HK-2 (cell line): ENCODE measurements at regions not wholly inside any gene's neighbourhood (a gene's known extent, or its start where the extent isn't known, plus 50 kb on each side); places are given as distances from the start of the nearest gene placed in this dataset.

Experiments
- DNase-seq: peaks from one replicate; pipeline ENCODE4 v3.0.0-alpha.2; 2018; ENCODE audit not compliant: unreplicated experiment

DNA sequence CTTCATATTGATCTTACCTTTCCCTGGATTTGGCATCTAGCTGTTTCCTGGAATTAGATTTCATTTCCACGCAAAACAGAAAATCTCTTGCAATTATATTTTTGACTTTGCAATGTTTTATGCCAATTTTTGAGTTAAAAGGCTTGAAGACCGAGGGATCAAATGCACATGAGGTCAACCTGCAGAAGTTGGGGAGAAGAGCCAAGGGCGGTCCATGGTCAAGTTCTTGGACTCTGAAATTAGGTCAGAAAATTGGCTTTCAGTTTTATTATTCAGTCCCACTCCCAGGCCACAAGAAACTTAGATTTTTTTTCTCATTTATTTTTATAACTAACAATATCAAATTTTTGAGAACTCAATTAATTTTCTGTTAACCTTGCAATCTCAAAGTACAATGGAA, 499.1 kb upstream of the USP24 start:
- no peak for DNase-seq

DNA sequence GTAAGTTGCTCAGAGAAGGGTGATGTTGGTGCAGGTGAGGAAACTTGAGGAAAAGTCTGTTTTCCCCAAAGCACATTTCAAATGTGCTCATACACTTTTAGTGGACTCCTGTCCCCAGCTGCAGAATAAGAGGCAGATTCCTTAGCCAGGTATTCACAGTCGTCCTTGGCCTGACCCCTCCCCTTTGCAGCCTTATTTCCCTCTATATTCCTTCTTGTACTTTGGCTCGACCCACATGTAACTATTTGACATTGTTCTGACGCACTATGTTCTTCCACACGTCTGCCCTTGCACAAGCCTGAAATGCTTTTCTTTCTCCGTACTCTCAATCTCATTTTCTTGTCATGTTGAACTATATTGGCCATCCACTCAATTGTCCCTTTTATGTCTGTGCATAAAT, 498.4 kb upstream of the USP24 start:
- no peak for DNase-seq

DNA sequence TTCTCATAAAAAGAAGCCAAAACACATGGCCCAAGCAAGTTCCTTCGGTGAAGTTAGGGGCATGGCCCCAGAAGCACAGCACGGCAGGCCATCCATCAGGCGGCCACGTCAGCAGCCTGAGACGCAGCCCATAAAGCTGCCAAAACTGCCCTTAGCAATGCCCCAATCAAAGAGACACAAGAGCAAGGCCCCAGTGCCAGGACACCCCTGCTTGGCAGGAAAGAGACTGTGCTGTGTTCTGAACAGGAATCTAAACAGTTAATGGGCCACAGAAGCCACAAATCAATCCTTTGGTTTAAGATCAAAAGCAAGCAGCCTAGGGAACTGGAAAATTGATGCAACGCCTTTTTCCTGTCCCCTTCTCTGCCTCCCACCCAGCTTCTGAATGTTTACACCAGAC, 497.0 kb upstream of the USP24 start:
- no peak for DNase-seq

DNA sequence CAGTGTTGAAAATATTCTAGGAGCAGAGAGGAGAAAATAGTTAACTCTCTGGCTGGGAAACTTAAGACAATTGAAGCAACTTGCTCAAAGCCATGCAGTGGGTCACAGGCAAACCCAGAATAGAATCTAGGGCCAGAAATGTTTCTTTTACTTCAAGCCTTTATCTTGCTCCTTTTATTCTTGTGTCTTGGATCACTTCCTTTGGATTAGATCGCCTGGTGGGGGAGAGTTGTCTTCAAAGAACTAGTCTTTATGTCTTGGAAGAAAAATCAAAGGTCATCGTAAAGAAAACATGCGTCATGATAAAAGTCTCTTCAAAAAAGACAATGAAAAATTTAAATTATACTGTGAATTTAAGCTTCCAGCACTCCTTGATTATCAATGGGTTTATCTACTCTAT, 493.6 kb upstream of the USP24 start:
- DNase-seq = no peak

DNA sequence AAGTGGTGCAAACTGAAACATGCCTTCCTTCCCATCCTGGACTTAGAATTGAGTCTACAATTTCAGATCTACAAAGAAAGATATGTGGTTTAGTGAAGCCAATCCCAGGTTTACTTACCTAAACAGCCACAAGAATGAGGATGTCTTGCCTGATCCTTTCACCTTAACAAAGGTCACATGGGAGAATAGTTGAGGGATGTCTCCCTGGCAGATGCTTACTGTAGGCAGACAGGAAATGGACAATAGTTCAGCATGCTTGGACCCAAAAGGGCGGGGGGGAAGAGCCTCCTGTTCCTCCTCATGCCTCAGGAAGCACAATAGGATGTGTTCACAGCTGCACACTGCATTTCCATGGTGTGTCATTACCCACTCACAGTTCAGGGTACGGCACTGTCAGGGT, 492.7 kb upstream of the USP24 start:
- no peak for DNase-seq

DNA sequence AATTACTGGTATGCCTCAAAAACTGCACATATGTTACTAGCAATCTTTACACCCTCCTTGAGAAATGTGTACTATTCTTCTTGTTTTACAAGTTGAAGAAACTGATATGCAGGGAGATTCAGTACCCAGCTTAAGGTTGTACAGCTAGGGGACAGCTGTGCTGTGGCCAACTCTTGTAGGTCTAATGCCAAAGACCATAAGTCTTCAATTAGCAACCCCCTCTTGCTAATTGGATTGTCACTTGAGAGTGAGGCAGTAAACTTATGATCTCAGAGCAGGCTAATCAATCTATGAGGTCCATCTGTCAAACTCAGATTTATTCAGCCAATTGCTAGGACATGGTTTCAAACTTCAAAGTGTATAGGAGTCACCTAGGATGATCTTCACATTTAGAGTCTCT, 492.0 kb upstream of the USP24 start:
- DNase-seq = no peak

DNA sequence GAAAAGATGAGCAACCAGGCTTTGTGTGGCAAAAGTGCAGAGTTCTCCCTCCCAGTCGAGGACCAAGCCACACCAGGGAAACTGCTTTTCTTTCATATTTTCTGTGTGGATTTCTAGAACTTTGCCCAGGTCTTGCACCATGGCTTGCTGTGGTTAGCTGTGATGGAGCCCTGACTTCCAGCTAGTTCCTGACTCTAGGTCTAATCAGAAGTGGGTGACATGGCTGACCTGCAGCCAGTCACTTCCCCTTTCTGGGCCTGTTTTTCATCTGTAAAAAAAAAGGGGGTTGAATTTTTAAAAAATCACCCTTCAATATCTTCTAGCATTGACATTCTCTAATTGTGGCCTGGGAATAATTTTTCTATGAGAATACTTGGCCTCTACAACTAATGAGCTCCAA, 491.2 kb upstream of the USP24 start:
- DNase-seq = no peak

DNA sequence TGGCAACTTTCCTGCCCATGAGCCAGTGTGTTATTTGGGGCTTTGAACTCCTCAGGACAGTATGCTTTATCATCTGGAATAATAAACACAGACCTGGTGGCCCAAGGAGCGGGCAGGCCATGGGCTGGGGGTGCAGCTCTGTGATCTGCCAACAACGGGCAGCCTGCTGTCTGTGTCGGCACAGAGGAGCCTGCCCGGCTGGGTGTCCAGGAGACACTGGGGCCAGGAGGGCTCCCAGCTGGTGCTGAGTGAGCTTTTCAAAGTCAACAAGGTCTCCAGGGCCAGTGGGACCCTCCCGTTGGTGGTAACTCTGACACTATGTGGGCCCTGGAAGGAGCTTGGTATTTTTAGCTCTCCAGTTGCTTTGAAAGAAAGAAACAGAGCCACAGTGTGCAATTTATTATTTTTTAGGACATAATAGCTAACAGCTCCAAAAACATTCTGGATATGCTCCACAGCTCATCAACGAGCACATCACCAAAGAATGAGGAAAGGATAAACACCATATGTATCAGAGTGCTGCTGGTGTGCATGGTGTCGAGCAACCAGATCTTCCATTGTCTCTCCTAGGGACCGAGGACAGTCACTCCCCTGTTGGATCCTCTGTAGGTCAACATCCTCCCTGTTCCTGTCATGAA, 488.7 kb upstream of the USP24 start:
- DNase-seq = no peak

DNA sequence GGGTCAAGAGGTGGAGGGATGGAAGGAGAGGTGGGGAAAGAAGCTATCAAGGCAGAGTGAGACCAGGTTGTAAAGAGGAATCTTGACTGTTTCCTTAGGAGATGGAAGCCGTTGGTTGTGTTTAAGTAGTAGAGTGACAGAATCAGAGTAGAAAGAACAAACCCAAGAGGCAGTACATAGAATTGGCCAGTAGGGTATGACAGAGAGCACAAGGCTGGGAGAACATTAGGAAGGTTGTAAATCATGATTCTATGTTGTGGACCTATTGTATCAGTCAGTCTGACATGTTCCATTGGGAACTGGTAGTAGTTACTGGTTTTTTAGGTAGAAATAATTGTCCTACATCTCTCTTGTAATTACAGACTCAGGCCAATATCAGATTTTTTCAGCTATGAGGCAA, 486.9 kb upstream of the USP24 start:
- no peak for DNase-seq

DNA sequence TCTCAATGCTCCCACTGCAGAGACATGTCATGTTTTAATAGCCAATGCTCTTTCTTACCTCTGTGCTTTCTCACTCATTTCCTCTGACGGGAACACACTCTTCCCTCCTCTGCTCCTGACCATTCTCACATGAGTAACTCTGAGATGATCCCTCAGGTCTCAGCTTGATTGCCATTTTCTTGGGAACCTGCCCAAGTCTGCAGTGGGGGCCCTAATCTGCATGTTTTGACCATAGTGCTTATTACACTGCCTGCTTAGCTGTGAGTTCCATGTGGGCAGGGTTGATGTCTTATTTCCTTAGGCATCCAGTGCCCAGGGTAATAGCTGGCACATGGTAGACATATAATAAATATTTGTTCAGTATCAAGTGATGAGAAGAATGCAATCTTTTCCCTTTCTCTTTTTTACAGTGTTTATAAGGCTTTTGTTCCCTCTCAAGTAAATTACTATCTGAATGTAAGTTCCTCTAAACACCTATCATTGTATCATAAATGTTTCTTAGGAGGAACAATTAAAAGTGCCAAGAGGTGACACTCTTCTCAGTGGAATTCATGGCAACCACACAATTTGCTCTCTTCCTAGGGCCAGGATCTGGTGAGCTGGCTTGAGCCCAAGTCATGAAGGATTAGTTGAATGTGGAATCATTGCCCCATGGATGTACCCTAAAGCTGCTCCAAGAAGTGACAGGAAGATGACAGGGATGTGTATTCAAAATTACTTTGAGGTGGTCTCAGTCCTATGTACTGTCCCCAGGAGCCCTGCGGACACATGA, 485.4 kb upstream of the USP24 start:
- no peak for DNase-seq

DNA sequence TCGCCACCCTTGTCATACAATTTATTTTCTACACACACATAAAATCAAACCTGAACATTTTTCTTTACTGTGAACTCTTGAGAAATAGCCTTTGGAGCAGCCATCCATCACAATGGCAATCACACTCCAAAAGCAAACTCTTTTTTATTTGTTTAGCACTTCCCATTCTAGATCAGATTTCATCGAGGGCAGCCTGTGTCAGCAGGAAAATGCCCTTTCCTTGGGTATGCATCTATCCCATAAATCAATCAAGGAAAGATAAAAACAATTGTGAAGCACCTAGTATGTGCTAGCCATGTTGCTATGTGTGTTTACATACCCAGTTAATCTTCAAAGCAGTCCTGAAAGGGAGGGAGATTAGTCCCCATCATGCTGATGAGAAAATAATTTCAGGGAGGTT, 484.1 kb upstream of the USP24 start:
- DNase-seq = no peak

DNA sequence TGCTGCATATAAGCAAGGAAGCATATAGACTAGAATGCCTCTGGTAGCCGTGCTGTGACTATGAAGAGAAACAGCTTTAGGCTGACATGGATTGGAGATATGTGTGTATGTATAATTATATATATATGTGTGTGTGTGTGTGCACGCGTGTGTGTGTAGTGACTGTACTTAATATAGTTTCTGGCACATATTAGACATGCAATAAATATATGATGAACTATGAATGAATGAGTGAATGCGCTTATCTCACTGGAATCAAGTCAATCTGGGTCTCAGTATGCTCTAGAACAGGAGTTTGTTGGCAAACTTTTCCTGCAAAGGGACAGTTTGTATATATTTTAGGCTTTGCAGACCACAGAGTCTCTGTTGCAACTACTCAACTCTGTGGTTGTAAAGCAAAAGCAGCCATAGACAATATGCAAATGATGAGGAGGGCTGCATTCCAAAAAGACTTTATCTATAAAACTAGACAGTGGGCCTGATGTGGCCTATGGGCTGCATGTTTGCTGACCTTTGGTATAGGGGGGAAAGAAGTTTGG, 482.9 kb upstream of the USP24 start:
- DNase-seq = no peak

DNA sequence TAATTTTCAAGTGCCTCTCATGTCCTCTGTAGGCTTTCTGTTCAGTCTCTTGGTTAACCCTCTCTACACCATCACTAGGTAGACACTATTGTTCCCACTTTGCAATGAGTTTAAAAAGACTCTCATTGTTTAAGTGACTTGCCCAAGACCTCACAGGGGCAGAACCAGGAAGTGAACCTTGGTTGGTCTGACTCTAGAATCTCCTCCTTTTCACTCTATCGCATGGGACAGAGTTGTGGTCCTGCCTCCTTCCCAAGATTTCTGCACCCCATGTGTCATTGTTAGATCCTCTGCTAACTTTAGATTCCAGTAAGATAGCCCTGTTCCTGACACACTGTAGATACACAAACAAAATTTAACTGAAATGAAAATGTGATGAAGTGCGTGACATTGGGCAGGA, 481.7 kb upstream of the USP24 start:
- no peak for DNase-seq

DNA sequence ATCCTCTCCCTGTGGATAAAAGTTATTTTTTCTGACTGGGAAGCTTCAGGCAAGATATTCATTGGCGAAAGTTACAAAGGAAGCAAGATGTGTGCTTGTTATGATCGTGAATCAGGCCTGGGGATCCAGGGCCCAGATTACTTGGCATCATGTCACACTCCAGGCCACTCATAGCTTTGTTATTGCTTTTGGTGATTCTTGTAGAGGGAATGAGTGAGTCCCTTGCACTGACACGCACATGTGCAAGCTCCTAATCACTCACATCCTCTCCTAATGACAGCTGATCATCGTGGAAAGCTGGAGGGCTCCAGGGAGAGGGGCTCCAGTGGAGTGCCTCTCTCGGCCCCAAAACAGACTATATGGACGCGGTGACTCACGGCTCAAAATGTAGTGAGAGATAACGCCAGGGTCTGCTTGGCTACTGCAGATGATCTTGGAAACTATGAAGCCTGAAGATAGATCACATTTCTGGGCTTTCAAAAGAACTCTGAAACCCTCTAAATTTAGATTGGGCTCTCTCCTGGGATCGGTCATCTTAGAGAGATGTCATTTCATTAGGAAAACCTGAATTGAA, 481.1 kb upstream of the USP24 start:
- DNase-seq = no peak

DNA sequence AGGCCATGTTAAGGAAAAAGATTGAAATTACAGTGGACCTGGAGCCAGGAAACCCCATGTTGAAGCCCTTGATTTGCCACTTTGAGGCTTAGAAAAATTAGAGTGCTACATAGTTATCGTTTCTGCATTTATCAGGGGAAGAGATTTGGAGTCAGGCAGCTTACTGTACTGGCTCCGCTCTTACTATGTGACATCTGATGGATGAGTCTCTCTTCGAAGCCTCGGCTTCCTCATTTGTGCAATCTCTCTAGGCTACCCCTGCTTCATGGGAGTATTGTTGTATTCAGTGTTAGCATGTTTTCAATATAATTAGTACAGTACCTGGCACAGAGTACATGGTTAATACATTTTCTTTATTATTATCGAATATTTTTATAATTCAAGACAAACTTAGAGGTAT, 480.4 kb upstream of the USP24 start:
- no peak for DNase-seq

DNA sequence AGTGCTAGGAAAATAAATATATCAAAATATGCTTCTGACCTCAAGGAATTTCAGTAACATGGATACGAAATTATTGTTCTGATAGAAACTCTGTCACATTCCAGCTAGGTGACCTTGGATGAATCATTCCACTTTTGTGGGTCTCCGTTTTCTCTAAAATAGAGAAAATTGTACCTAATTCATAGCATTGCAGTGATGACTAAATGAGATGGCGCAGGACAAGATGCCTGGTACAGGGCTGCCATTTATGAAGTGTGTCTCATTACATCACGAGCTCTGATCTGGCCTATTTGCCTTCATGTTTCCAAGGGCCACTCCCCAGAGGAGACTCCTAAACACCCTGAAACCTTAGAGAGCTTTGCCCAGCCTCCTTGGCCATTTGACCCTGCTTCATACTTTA, 480.0 kb upstream of the USP24 start:
- DNase-seq = no peak

DNA sequence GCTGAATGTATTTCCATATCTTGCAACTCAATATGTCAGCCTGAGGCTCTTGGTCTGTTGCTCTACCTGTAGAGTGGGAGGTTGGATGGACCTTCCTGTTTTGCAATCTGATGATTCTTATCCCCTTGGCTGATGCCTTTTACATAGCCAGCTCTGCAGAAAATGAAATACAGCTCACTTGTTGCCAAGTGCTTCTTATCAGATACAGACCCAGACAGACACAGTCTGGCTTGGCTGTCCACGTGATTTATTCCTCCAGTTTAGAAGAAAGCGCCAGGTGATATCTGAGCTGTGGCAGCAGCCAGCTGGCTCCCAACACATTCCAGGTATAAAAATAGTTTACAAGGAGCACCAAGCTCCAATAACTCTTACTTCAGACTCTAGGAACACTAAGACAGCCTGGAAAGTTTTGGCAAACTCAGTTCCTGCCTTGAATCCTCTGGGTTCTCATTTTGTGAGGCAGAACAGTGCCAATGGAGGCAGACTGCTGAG, 479.2 kb upstream of the USP24 start:
- DNase-seq = no peak

DNA sequence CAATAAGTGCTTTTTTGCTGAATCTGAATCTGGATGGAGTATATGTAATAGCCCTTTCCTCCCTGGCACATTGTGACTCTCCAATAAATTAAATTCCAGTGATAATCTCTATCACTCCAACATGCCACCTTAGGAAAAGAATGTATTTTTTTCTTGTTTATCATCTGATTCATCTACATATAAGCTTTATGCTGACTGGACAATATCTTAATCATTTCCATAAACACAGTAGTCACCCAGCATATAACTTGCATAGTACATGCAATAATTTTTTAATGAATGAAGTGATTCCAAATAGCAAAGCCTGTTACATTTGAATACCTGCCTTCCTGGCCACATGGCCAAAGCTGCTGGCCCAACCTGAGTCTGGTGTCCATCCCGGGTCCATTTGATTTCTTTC, 477.6 kb upstream of the USP24 start:
- DNase-seq = no peak

DNA sequence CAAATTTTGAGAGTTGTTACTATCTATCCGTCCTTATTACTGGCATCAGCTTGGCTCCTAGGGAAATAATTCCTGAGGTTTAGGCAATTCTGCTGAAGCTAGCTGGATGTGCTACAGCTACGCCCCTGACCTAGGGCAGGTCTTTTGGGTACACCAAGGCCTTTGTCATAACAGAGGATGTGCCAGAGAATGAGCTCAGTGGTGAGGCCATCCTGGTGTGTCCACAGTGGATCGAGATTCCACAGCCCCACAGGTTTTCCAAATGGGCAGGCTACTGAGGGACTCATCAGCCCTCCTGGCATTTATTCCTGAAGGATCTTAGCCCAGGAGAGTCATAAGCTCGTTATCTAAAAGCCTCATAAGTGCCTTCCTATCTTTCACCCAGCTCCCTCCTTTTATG, 475.2 kb upstream of the USP24 start:
- no peak for DNase-seq

DNA sequence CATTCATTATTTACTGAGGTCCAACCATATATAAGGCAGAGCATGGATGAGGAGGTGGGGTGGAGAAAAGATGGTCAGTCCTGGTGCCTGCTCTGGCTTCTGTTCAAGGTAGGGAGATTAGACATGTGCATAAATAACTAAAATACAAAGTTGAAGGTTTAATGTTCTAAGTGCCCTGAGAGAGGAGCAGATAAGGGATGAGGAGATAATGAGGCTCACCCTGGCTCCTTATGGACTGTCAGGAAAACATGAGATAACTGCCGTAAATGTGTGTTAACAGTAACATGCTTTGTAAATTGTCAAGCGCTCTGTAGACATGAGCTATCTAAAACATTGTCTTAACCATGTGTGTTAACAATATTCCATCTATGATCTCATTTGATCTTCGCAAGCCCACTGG, 474.6 kb upstream of the USP24 start:
- DNase-seq = no peak

DNA sequence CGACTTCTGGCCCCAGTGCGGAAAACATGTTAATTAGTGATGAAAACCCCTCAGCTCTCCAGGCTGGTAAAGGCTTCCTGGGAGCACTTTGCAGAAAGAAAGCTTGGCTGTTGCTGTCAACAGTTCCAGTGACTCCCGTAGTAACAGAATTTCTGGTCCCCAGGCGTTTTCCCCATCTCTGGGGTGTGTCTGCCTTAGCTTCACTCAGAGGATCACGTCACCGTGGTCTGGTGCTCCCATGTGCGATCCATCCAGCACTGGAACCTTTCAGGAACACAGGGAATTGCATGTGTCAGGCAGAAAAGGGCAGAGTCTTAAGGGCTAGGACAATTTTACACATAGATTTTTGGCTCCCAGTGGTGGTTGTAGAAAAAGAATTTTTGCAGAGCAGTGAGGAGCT, 470.4 kb upstream of the USP24 start:
- no peak for DNase-seq

DNA sequence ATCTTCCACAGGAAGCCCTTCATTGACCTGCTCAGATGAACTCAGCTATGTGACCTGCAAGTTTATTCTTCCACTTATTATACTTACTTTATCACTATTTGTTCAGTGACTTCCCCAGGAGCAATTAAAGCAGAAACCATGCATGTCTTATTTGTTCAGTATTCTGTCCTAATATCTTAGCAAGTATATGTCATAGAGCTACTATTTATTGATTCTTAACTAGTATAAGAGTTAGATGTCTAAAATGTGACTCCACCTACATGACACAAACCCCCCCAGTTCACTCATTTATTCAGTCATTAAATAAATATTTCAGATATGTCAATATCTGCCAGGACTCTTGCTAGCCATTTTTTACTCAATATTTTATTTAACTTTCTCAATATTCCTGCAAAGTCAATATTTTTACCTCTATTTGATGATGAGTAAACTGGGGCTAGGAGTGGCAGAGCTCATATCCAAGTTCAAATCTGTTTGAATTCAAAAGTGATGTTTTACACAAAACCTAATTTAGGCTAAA, 469.0 kb upstream of the USP24 start:
- DNase-seq = no peak

DNA sequence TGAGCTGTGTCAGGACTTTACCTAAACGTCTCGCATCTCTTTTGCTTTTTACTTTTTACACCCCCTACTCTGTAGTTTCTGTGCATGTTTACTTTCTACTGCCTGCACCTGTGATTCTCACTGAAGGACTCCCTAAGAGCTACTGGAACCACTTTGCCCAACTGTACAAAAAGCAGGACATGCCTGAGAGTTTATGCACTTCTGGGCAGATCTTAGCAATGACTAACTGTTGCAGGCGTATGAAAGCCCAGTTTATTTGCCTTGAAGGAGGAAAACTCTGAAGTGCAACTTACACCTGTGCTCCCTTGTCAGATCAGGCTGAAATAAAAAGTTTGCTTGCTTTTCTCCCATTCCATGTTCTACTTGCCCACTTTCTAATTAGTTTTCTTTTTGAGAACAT, 467.0 kb upstream of the USP24 start:
- DNase-seq = no peak
